K562 (cell line): ENCODE measurements at regions not wholly inside any gene's neighbourhood (a gene's known extent, or its start where the extent isn't known, plus 50 kb on each side); places are given as distances from the start of the nearest gene placed in this dataset.

ENCODE experiments used
- EP300 ChIP-seq: IDR thresholded peaks from 2 replicates; pipeline ENCODE4 v1.6.1; 2012; ENCODE audit warnings: low read length, improper control_type of control experiment
- EZH2 ChIP-seq: IDR thresholded peaks from 2 replicates; pipeline ENCODE4 v1.6.1; 2012; ENCODE audit warnings: low read depth, mild to moderate bottlenecking, inconsistent platforms, low read length, borderline replicate concordance
- JUNB ChIP-seq: fragments of 450-650 bp; formaldehyde crosslinking; conservative IDR thresholded peaks from 2 replicates; pipeline ENCODE4 v1.4.0; 2020; ENCODE audit warnings: mild to moderate bottlenecking
- RFX5 ChIP-seq: IDR thresholded peaks from 2 replicates; pipeline ENCODE4 v1.6.1; 2011; ENCODE audit warnings: low read depth, mild to moderate bottlenecking, improper control_type of control experiment, low read length
- ZNF274 ChIP-seq: IDR thresholded peaks from 2 replicates; pipeline ENCODE4 v1.6.1; 2011; ENCODE audit warnings: low read depth, mild to moderate bottlenecking, low read length, moderate library complexity, borderline replicate concordance
- TF ChIP-seq, protein P1 (sequence below), 3 experiments: fragments of 200-800 bp in 1 of 3; fragments of 250-450 bp in 1 of 3; fragments of 450-650 bp in 1 of 3; sonication (Bioruptor Pico) in 1 of 3; sonication (Bioruptor generic) in 1 of 3; formaldehyde crosslinking in 1 of 3; IDR thresholded peaks; 2 replicates each; pipeline versions ENCODE4 v1.6.1 to v1.8.0; 2016 to 2022; ENCODE audit warnings: mild to moderate bottlenecking in 2 of 3, missing genetic modification characterization in 2 of 3, missing compliant biosample characterization in 1 of 3, moderate library complexity in 1 of 3
- TF ChIP-seq, protein P2 (sequence below), 3 experiments: IDR thresholded peaks in 2 of 3; conservative IDR thresholded peaks in 1 of 3; 2 replicates each; pipeline ENCODE4 v1.5.1; 2011 to 2012; ENCODE audit warnings: low read length in 3 of 3, mild to moderate bottlenecking in 3 of 3, control low read depth in 2 of 3, improper control_type of control experiment in 1 of 3, inconsistent platforms in 1 of 3, low read depth in 1 of 3, mixed read lengths in 1 of 3, moderate library complexity in 1 of 3; ENCODE audit not compliant: insufficient read depth in 2 of 3

- TF ChIP-seq EZH2, result no peak
- no peak for TF ChIP-seq ZNF274
- TF ChIP-seq JUNB (CRISPR knock-in tag), result no peak
- TF ChIP-seq, protein P1, sequence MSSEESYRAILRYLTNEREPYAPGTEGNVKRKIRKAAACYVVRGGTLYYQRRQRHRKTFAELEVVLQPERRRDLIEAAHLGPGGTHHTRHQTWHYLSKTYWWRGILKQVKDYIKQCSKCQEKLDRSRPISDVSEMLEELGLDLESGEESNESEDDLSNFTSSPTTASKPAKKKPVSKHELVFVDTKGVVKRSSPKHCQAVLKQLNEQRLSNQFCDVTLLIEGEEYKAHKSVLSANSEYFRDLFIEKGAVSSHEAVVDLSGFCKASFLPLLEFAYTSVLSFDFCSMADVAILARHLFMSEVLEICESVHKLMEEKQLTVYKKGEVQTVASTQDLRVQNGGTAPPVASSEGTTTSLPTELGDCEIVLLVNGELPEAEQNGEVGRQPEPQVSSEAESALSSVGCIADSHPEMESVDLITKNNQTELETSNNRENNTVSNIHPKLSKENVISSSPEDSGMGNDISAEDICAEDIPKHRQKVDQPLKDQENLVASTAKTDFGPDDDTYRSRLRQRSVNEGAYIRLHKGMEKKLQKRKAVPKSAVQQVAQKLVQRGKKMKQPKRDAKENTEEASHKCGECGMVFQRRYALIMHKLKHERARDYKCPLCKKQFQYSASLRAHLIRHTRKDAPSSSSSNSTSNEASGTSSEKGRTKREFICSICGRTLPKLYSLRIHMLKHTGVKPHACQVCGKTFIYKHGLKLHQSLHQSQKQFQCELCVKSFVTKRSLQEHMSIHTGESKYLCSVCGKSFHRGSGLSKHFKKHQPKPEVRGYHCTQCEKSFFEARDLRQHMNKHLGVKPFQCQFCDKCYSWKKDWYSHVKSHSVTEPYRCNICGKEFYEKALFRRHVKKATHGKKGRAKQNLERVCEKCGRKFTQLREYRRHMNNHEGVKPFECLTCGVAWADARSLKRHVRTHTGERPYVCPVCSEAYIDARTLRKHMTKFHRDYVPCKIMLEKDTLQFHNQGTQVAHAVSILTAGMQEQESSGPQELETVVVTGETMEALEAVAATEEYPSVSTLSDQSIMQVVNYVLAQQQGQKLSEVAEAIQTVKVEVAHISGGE (CRISPR knock-in tag; IDR thresholded peaks at IDR 0.05), result no peak
- TF ChIP-seq, protein P2, sequence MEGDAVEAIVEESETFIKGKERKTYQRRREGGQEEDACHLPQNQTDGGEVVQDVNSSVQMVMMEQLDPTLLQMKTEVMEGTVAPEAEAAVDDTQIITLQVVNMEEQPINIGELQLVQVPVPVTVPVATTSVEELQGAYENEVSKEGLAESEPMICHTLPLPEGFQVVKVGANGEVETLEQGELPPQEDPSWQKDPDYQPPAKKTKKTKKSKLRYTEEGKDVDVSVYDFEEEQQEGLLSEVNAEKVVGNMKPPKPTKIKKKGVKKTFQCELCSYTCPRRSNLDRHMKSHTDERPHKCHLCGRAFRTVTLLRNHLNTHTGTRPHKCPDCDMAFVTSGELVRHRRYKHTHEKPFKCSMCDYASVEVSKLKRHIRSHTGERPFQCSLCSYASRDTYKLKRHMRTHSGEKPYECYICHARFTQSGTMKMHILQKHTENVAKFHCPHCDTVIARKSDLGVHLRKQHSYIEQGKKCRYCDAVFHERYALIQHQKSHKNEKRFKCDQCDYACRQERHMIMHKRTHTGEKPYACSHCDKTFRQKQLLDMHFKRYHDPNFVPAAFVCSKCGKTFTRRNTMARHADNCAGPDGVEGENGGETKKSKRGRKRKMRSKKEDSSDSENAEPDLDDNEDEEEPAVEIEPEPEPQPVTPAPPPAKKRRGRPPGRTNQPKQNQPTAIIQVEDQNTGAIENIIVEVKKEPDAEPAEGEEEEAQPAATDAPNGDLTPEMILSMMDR (IDR thresholded peaks at IDR 0.05 in 2 of 3, conservative IDR thresholded peaks at IDR 0.05 in 1 of 3; ENCODE audit: insufficient read depth in 2 of 3, low read depth in 1 of 3, low read length in 3 of 3), result no peak
- no peak for TF ChIP-seq EP300
- no peak for TF ChIP-seq RFX5
Measured at GRCh38 chr14:105939810-105940508, 413.6 kb downstream of the TMEM121 start.
